Breast epithelium (tissue), 4 donors: ENCODE measurements at regions not wholly inside any gene's neighbourhood (a gene's known extent, or its start where the extent isn't known, plus 50 kb on each side); places are given as distances from the start of the nearest gene placed in this dataset.
A peak's percentile ranks its signal among the peaks of the same experiment; 100 is the strongest.

Experiments
- DNase-seq, 2 donors: peaks; one replicate each; pipeline ENCODE4 v3.0.0-alpha.2; 2019; ENCODE audit warnings: low spot score in 2 of 2
- H3K27ac ChIP-seq, 2 donors: fragments of 200-600 bp; sonication (generic) in 1 of 2; one replicate each; pipeline ENCODE4 v1.5.1; 2016 to 2019; ENCODE audit warnings: mild to moderate bottlenecking in 1 of 2
- H3K27me3 ChIP-seq, 2 donors: fragments of 200-600 bp; sonication (generic) in 1 of 2; one replicate each; pipeline versions ENCODE4 v1.5.1 to v1.6.0; 2017 to 2019; ENCODE audit warnings: control low read depth in 1 of 2, mild to moderate bottlenecking in 1 of 2
- H3K36me3 ChIP-seq: fragments of 200-600 bp; one replicate; pipeline ENCODE4 v1.5.1; 2019
- H3K4me1 ChIP-seq, 2 donors: fragments of 200-600 bp; sonication (generic); one replicate each; pipeline ENCODE4 v1.5.1; 2016 to 2019; ENCODE audit warnings: control low read depth in 1 of 2
- H3K4me3 ChIP-seq, 3 donors: fragments of 200-600 bp; sonication (generic); 1 replicate in 2 of 3; 2 replicates in 1 of 3; pipeline ENCODE4 v1.5.1; 2016 to 2019; ENCODE audit warnings: mild to moderate bottlenecking in 3 of 3, moderate library complexity in 2 of 3
- H3K9me3 ChIP-seq, 2 donors: fragments of 200-600 bp; sonication (generic) in 1 of 2; one replicate each; pipeline ENCODE4 v1.5.1; 2016 to 2019; ENCODE audit warnings: control low read depth in 1 of 2
- CTCF ChIP-seq, 3 donors: fragments of 450-650 bp; IDR thresholded peaks; one replicate each; pipeline ENCODE4 v1.5.1; 2016 to 2017; ENCODE audit warnings: antibody characterized with exemption in 3 of 3, mild to moderate bottlenecking in 3 of 3, moderate library complexity in 3 of 3
- POLR2A ChIP-seq: fragments of 450-650 bp; IDR thresholded peaks from one replicate; pipeline ENCODE4 v1.6.1; 2016; ENCODE audit warnings: antibody characterized with exemption, mild to moderate bottlenecking, moderate library complexity
- POLR2AphosphoS5 ChIP-seq, 3 donors: sonication (generic); formaldehyde crosslinking; IDR thresholded peaks; one replicate each; pipeline ENCODE4 v1.6.1; 2017; ENCODE audit warnings: antibody characterized with exemption in 3 of 3
- intact Hi-C: fragments of 100-400 bp; cut with DNase I; formaldehyde crosslinking; loops from one replicate; pipeline ENCODE4 v1.15.1; 2023; ENCODE audit warnings: low total_unique reads

- TF ChIP-seq POLR2AphosphoS5 (IDR thresholded peaks at IDR 0.05) (no peak), CTCF (IDR thresholded peaks at IDR 0.05) (no peak), POLR2A (no peak)
- Histone ChIP-seq H3K27me3 (no peaks in the 10 kb centered on the region), H3K27ac (no peak overlapping the region), H3K4me3 (no peak overlapping the region), H3K36me3 (no peaks in the 10 kb centered on the region), H3K9me3 (peaks cover 4 to 11% of the 10 kb centered on the region in 2 donors), H3K4me1 (no peaks in the 10 kb centered on the region)
- no peak for DNase-seq
- intact Hi-C loops: no loop called here
These were observed 75.9 kb downstream of the HLX start for GRCh38 chr1:220955116-220955515.

GRCh38 chr1:220956501-220957232, 77.4 kb downstream of the HLX start:
- H3K9me3 ChIP-seq: no peaks in the 10 kb centered on the region
- intact Hi-C loops: no loop called here
- no peak overlapping the region for H3K4me3 ChIP-seq
- no peaks in the 10 kb centered on the region for H3K4me1 ChIP-seq
- no peak for DNase-seq
- no peaks in the 10 kb centered on the region for H3K27me3 ChIP-seq
- H3K27ac ChIP-seq: peak overlapping the region in 1 of 2 donors; percentile 59
- no peaks in the 10 kb centered on the region for H3K36me3 ChIP-seq
- TF ChIP-seq CTCF (IDR thresholded peaks at IDR 0.05) (no peak), POLR2A (no peak), POLR2AphosphoS5 (IDR thresholded peaks at IDR 0.05) (no peak)

GRCh38 chr1:220957233-220957605, 78.0 kb downstream of the HLX start:
- no peak overlapping the region for H3K4me3 ChIP-seq
- intact Hi-C loops: no loop called here
- no peaks in the 10 kb centered on the region for H3K36me3 ChIP-seq
- no peak overlapping the region for H3K27ac ChIP-seq
- H3K4me1 ChIP-seq: no peaks in the 10 kb centered on the region
- H3K9me3 ChIP-seq: no peaks in the 10 kb centered on the region
- no peaks in the 10 kb centered on the region for H3K27me3 ChIP-seq
- DNase-seq: no peak
- TF ChIP-seq POLR2A (no peak), POLR2AphosphoS5 (IDR thresholded peaks at IDR 0.05) (peak in 1 of 3 donors; percentile 51), CTCF (IDR thresholded peaks at IDR 0.05) (no peak)

GRCh38 chr1:220958234-220958633, 79.0 kb downstream of the HLX start:
- no peaks in the 10 kb centered on the region for H3K36me3 ChIP-seq
- TF ChIP-seq POLR2AphosphoS5 (IDR thresholded peaks at IDR 0.05) (no peak), POLR2A (no peak), CTCF (IDR thresholded peaks at IDR 0.05) (no peak)
- H3K4me3 ChIP-seq: no peak overlapping the region
- no peaks in the 10 kb centered on the region for H3K27me3 ChIP-seq
- no peak for DNase-seq
- no peaks in the 10 kb centered on the region for H3K9me3 ChIP-seq
- intact Hi-C loops: no loop called here
- H3K4me1 ChIP-seq: no peaks in the 10 kb centered on the region
- peak overlapping the region in 1 of 2 donors; percentile 8 for H3K27ac ChIP-seq

GRCh38 chr1:220962031-220962751, 82.9 kb downstream of the HLX start:
- DNase-seq: no peak

More at GRCh38 chr1:220962031-220962751, 82.9 kb downstream of the HLX start:
- Histone ChIP-seq H3K9me3 (peaks cover 0 to 9% of the 10 kb centered on the region in 2 donors), H3K27me3 (no peaks in the 10 kb centered on the region), H3K4me3 (no peak overlapping the region), H3K27ac (no peak overlapping the region), H3K4me1 (no peaks in the 10 kb centered on the region), H3K36me3 (no peaks in the 10 kb centered on the region)
- intact Hi-C loops: no loop called here
- TF ChIP-seq POLR2AphosphoS5 (IDR thresholded peaks at IDR 0.05): peak in 1 of 3 donors; percentile 32
- TF ChIP-seq POLR2A: no peak
